ENCODE measurements at regions not wholly inside any gene's neighbourhood (a gene's known extent, or its start where the extent isn't known, plus 50 kb on each side); places are given as distances from the start of the nearest gene placed in this dataset.

- intact Hi-C loops (cut with DNase I): no loop called here
- 95% methylated on average over 4 of the region's 4 CpGs for WGBS
- Histone ChIP-seq H3K27me3 (replicated peaks; ENCODE audit: insufficient read depth) (no peaks in the 10 kb centered on the region), H3K27ac (no peak overlapping the region), H3K36me3 (no peaks in the 10 kb centered on the region), H3K4me3 (no peak overlapping the region), H3K4me1 (replicated peaks) (no peaks in the 10 kb centered on the region), H3K9me3 (no peaks in the 10 kb centered on the region)
- no peak for TF ChIP-seq POLR2AphosphoS5 (IDR thresholded peaks at IDR 0.05)
- TF ChIP-seq POLR2A (IDR thresholded peaks at IDR 0.05): no peak
- no peak for TF ChIP-seq CTCF (IDR thresholded peaks at IDR 0.05)
- no peak for DNase-seq (ENCODE audit: low spot score)
These were observed 574.7 kb upstream of the SEMA6A start for GRCh38 chr5:117149312-117149711.

GRCh38 chr5:117144086-117144485 lies 569.5 kb upstream of the SEMA6A start:
- H3K36me3 ChIP-seq: no peaks in the 10 kb centered on the region
- DNase-seq (ENCODE audit: low spot score): no peak
- intact Hi-C loops (cut with DNase I): no loop called here
- H3K4me1 ChIP-seq (replicated peaks): no peaks in the 10 kb centered on the region
- TF ChIP-seq POLR2AphosphoS5 (IDR thresholded peaks at IDR 0.05) (no peak), CTCF (IDR thresholded peaks at IDR 0.05) (no peak)
- no peak overlapping the region for H3K27ac ChIP-seq
- no peaks in the 10 kb centered on the region for H3K9me3 ChIP-seq
- H3K4me3 ChIP-seq: no peak overlapping the region
- no peaks in the 10 kb centered on the region for H3K27me3 ChIP-seq (replicated peaks; ENCODE audit: insufficient read depth)

GRCh38 chr5:117143406-117143805 lies 568.8 kb upstream of the SEMA6A start:
- Histone ChIP-seq H3K27me3 (replicated peaks; ENCODE audit: insufficient read depth) (no peaks in the 10 kb centered on the region), H3K4me3 (no peak overlapping the region), H3K36me3 (no peaks in the 10 kb centered on the region), H3K4me1 (replicated peaks) (no peaks in the 10 kb centered on the region), H3K27ac (no peak overlapping the region), H3K9me3 (no peaks in the 10 kb centered on the region)
- DNase-seq (ENCODE audit: low spot score): no peak
- TF ChIP-seq POLR2AphosphoS5 (IDR thresholded peaks at IDR 0.05): no peak
- TF ChIP-seq POLR2A (IDR thresholded peaks at IDR 0.05): no peak
- TF ChIP-seq CTCF (IDR thresholded peaks at IDR 0.05): no peak
- intact Hi-C loops (cut with DNase I): no loop called here

- Histone ChIP-seq H3K27me3 (replicated peaks; ENCODE audit: insufficient read depth) (no peaks in the 10 kb centered on the region), H3K9me3 (no peaks in the 10 kb centered on the region), H3K4me1 (replicated peaks) (no peaks in the 10 kb centered on the region), H3K4me3 (no peak overlapping the region), H3K27ac (no peak overlapping the region), H3K36me3 (no peaks in the 10 kb centered on the region)
- 75% methylated on average over 3 of the region's 3 CpGs for WGBS
- no peak for TF ChIP-seq POLR2AphosphoS5 (IDR thresholded peaks at IDR 0.05)
- TF ChIP-seq CTCF (IDR thresholded peaks at IDR 0.05): no peak
- intact Hi-C loops (cut with DNase I): no loop called here
- DNase-seq (ENCODE audit: low spot score): no peak
These were observed 563.9 kb upstream of the SEMA6A start for GRCh38 chr5:117138523-117138922.

GRCh38 chr5:117135851-117136250 lies 561.2 kb upstream of the SEMA6A start:
- H3K9me3 ChIP-seq: no peaks in the 10 kb centered on the region
- no peaks in the 10 kb centered on the region for H3K36me3 ChIP-seq
- no peaks in the 10 kb centered on the region for H3K27me3 ChIP-seq (replicated peaks; ENCODE audit: insufficient read depth)
- H3K4me1 ChIP-seq (replicated peaks): no peaks in the 10 kb centered on the region
- H3K4me3 ChIP-seq: no peak overlapping the region
- intact Hi-C loops (cut with DNase I): no loop called here
- H3K27ac ChIP-seq: no peak overlapping the region
- TF ChIP-seq POLR2AphosphoS5 (IDR thresholded peaks at IDR 0.05) (no peak), CTCF (IDR thresholded peaks at IDR 0.05) (no peak), POLR2A (IDR thresholded peaks at IDR 0.05) (no peak)
- 52% methylated on average over 2 of the region's 2 CpGs for WGBS
- DNase-seq (ENCODE audit: low spot score): no peak
